ENCODE measurements at regions not wholly inside any gene's neighbourhood (a gene's known extent, or its start where the extent isn't known, plus 50 kb on each side); places are given as distances from the start of the nearest gene placed in this dataset.

DNA sequence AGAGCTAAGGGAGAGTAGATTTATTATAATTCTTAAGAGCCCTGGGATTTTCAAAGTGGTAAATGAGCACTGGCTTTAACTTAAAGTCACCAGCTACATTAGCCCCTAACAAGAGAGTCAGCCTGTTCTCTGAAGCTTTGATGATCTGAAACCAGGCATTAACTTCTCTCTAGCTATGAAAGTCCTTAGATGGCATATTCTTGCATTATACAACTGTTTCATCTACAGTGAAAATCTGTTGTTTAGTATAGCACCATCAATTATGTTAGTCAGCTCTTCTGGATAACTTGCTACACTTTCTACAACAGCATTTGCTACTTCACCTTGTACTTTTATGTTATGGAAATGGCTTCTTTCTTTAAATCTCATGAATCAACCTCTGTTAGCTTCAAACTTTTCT is 1046.7 kb downstream of the HACE1 start:
- TF ChIP-seq POLR2A (IDR thresholded peaks at IDR 0.05; ENCODE audit: low read length) (no peak), GATA1 (IDR thresholded peaks at IDR 0.05; ENCODE audit: low read depth, low read length) (no peak)
